Stimulated activated CD4-positive, alpha-beta T cell treated with anti-CD3 and anti-CD28 coated beads, Interleukin-1b, Interleukin-23, amount 100 ng/mL, for 48 hours (primary cell): ENCODE measurements at regions not wholly inside any gene's neighbourhood (a gene's known extent, or its start where the extent isn't known, plus 50 kb on each side); places are given as distances from the start of the nearest gene placed in this dataset.
A peak's percentile ranks its signal among the peaks of the same experiment; 100 is the strongest.
"Not testable (repeated sequence)": the region's sequence is repeated elsewhere in the genome, so short reads cannot be mapped to it uniquely, and the experiment has no call there.

Experiments
- DNase-seq: peaks from one replicate; pipeline ENCODE4 v3.0.0-alpha.2; 2020

- DNase-seq = not testable (repeated sequence)
Measured at GRCh38 chr21:5066682-5067251, 5454.6 kb upstream of the TPTE start.

- not testable (repeated sequence) for DNase-seq
Measured at GRCh38 chr21:5067326-5068048, 5453.9 kb upstream of the TPTE start.

- DNase-seq = not testable (repeated sequence)
Measured at GRCh38 chr21:5068649-5069048, 5452.7 kb upstream of the TPTE start.

GRCh38 chr21:5071180-5071579 lies 5450.2 kb upstream of the TPTE start:
- not testable (repeated sequence) for DNase-seq

DNA sequence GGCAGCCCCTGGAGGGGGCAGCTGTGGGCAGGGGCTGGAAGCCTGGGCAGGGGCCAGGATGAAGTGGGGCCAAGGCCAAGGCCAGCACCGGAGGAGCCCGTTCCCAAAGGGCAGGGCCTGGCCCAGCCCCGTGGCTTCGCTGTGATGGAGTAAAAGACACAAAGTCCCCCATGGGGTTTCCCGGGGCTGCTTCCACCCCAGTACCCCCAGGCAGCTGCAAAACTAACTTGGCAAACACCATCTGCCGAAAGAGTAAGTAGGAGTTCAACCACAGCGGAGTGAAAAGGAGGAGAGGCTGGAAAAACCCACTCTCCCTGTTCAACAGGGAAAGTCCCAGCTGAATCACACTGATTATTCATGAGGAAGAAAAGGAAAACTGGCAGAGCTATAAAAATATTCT lies 5444.5 kb upstream of the TPTE start:
- DNase-seq = not testable (repeated sequence)

GRCh38 chr21:5079361-5079760 lies 5442.0 kb upstream of the TPTE start:
- not testable (repeated sequence) for DNase-seq

- not testable (repeated sequence) for DNase-seq
Measured at GRCh38 chr21:5080015-5080414, 5441.4 kb upstream of the TPTE start.

GRCh38 chr21:5084246-5084645 lies 5437.1 kb upstream of the TPTE start:
- not testable (repeated sequence) for DNase-seq

DNA sequence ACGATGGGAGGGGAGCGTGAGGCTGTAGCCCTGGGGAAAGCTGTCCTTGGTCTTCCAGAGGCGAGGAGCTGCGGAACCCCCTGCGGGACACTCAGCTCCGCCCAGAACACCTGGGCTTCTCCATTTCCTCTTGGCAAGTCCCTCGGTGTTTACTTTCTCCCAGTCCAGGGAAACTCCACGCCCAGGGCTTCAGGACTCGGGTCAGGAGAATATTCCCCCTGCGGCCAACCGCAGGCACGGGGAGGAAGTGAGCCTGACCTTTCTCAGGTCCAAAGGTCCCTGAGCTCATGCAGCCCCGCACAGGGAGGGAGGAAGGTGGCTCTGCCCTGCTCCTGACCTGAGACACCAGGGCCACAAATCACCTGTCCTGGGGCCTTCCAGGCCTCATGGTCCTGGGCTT lies 5435.9 kb upstream of the TPTE start:
- DNase-seq = not testable (repeated sequence)

DNA sequence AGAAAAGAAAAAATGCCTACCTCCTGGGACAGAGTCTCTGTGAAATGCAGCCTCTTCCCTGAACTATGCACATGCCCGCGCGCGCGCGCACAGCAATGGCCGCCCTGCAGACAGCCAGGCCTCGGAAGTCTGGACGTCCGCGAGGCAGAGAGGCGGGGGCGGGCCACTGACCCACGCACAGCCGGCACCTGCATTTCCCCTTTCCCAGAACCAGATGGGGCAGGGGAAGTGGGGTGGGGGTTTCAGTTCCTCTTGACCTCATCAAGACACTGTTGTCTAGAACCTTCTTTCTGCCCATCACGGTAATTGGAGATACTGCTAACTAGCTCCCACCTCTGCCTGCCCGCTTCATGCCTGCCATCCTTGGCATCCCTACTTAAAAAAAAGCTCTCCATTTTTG lies 5435.0 kb upstream of the TPTE start:
- not testable (repeated sequence) for DNase-seq

GRCh38 chr21:5088820-5089219 lies 5432.6 kb upstream of the TPTE start:
- DNase-seq = not testable (repeated sequence)

GRCh38 chr21:5089399-5090089 lies 5431.8 kb upstream of the TPTE start:
- DNase-seq = not testable (repeated sequence)

GRCh38 chr21:5090132-5091079 lies 5431.0 kb upstream of the TPTE start:
- not testable (repeated sequence) for DNase-seq

GRCh38 chr21:5091274-5091673 lies 5430.1 kb upstream of the TPTE start:
- DNase-seq = not testable (repeated sequence)

DNA sequence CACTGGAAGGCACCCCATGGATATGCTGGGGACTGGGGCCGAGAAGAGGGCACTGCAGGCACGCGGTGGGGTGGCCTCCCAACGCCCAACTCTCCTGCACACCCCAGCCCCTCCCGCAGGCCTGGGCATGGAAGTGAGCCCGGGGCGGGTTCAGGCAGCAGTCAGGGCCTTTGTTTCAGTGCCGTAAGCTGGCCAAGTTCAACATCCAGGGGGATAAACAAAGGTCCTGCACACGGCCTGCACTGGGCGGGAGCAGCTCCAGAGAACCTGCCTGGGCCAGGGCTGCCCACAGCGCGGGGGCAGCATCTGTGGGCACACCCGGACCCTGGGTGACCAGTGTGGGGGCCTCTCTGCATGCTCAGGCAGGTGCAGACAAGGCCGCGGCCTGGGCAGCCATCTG lies 5425.8 kb upstream of the TPTE start:
- not testable (repeated sequence) for DNase-seq

DNA sequence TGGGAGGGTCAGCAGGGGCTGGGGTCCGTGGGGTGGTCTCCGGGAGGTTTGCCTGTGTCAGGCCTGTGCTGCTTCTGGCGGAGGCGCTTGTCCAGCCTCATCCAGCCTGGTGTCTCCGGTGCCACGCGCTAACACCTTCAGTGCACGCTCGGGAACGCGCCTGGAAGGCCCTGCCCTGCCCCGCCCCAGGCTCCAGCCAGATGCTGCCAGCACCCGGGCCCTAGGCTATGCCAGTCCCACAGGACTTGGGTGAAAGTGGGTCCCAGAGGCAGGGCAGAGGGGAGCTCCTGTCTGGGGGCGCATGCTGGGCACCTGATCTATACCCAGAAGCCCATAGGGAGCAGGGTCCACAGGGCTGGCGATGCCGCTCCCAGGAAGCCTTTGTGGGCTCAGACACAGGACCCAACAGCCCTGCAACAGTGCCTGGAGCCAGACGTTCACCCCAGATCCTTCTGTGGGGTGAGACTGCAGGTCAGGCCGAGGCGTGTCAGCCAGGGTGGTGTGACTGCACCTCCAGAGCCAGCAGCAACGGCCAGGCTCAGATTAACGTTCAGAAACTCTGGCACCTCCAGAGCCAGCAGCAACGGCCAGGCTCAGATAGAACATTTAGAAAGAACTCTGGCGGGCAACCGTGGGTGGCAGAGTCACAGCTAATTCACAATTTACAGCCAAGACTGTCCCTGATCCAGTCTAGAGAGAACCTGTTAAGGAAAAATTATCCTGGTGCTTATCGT lies 5423.2 kb upstream of the TPTE start:
- DNase-seq = not testable (repeated sequence)

- not testable (repeated sequence) for DNase-seq
Measured at GRCh38 chr21:5100604-5101174, 5420.7 kb upstream of the TPTE start.

GRCh38 chr21:5101749-5102148 lies 5419.6 kb upstream of the TPTE start:
- DNase-seq = peak; percentile 84

DNA sequence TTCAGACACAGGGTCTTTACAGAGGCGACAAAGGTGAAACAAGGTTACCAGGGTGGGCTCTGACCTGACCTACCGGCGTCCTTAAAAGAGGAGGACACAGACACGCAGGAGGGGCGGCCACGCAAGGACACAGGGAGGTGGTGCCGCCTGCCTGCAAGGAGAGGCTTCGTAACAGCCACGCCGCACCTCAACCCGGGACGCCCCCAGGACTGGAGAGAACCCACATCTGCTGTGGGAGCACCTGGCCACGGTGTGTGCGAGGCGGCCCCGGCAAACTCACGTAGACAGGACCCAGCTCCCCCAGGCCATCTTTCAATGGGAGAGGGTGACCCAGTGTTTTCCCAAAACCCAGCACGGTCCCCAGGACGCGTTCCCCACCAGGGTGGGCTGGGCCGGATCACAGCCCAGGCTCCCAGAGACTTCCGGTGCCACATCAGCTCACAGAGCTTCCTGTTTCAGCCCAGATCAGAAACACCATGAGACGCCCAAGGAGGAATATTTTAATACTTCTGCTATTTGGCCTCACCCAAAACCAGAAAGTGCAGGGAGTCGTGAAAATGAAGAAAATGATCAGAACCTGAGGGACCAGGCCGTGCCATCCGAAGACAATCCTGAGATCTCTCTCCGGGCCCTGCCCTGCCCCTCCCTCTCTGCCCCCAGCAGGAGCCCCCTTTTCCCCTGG lies 5417.4 kb upstream of the TPTE start:
- peak; percentile 49 for DNase-seq

GRCh38 chr21:5104562-5104928 lies 5416.8 kb upstream of the TPTE start:
- not testable (repeated sequence) for DNase-seq
